NOMO-1 treated with DMSO at 0.1 percent for 48 hours (cell line): ENCODE measurements at regions not wholly inside any gene's neighbourhood (a gene's known extent, or its start where the extent isn't known, plus 50 kb on each side); places are given as distances from the start of the nearest gene placed in this dataset.
"Not testable (repeated sequence)": the region's sequence is repeated elsewhere in the genome, so short reads cannot be mapped to it uniquely, and the experiment has no call there.

ENCODE experiments used
- DNase-seq: peaks from one replicate; lab custom pipeline; 2025; ENCODE audit not compliant: unreplicated experiment; lab: John Stamatoyannopoulos, UW

GRCh38 chr3:191644291-191644690 lies 183.3 kb downstream of the PYDC2 start:
- DNase-seq: no peak

GRCh38 chr3:191646242-191646641 lies 185.3 kb downstream of the PYDC2 start:
- no peak for DNase-seq

DNA sequence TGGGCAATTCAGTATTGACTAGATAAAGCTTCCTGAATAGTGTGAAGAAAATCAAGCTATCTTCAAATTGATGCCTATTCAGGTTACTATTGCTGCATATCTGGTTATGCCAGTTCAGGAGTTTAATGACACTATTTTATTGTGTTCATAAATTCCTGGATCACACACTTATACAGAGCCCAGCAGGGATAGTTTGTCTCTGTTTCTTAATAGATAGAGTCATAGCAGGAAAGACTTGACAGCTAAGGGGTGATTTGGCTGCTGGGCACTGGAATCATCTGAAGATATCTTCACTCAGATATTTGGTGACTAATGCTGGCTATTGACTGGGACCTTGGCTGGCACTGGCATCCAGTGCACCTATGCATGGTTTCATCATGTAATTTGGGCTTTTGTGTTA lies 187.8 kb downstream of the PYDC2 start:
- no peak for DNase-seq

- DNase-seq: no peak
These were observed 188.7 kb downstream of the PYDC2 start for GRCh38 chr3:191649626-191650025.

DNA sequence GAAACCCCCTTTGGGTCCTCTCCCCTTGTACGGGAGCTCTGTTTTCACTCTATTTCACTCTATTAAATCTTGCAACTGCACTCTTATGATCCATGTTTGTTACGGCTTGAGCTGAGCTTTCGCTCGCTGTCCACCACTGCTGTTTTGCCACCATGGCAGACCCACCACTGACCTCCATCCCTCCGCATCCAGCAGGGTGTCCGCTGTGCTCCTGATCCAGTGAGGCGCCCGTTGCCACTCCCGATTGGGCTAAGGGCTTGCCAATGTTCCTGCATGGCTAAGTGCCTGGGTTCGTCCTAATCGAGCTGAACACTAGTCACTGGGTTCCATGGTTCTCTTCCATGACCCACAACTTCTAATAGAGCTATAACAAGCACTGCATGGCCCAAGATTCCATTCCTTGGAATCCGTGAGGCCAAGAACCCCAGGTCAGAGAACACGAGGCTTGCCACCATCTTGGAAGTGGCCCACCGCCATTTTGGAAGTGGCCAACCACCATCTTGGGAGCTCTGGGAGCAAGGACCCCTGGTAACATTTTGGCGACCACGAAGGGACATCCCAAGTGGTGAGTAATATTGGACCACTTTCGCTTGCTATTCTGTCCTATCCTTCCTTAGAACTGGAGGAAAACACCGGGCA lies 197.9 kb downstream of the PYDC2 start:
- DNase-seq: not testable (repeated sequence)

- DNase-seq: not testable (repeated sequence)
These were observed 201.2 kb downstream of the PYDC2 start for GRCh38 chr3:191662150-191662549.

- no peak for DNase-seq
These were observed 220.1 kb downstream of the PYDC2 start for GRCh38 chr3:191680989-191681597.

DNA sequence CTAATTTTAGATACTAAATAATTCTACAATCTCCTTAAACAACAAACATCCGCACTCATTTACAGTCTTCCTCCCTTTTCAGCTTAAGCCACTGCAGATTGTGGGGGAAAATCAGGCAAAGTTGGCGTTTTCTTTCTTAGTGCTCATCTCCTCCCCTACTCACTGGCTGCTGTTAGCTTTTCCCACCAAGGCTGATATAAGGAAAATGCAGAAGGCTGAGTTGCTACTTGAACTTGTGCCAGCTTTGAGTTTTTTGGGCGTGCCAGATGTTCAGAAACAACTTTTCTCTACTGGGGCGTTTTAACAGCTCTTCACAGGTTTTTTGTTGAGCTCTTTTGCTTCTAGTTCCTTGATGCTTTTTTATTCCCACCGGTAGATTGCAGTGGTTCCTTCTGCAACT lies 222.0 kb downstream of the PYDC2 start:
- DNase-seq: no peak

GRCh38 chr3:191686626-191687025 lies 225.7 kb downstream of the PYDC2 start:
- DNase-seq: no peak

DNA sequence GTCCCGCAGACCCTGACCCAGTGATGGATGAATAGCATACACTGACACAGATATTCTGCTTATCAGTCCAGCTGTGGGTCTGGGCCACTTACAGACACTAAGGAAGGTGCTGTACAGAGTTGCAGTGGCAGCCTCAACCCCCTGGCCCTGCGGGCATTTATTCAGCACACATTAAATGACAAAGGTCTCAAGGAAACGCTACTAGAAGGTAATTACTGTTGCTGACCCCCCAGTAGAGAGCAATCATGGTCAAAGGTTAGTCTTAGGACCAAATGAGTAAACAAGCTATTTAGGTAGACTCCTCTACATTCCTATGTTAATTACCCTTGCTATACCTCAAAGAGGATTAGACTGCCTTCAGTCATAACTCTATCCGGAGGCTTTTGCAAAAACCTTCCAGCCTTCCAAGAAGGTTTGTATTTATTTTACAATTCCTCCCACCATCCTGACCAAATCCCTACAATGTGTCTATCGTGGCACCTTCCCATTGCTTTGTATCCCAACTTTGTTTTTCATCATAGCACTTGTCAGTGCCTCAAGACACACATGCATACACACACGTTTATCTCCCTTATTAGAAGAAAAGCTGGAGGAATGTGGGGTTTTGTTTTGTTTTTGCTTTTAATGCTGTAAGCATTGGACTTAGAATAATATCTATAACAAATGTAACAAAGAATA lies 227.9 kb downstream of the PYDC2 start:
- DNase-seq: no peak

DNA sequence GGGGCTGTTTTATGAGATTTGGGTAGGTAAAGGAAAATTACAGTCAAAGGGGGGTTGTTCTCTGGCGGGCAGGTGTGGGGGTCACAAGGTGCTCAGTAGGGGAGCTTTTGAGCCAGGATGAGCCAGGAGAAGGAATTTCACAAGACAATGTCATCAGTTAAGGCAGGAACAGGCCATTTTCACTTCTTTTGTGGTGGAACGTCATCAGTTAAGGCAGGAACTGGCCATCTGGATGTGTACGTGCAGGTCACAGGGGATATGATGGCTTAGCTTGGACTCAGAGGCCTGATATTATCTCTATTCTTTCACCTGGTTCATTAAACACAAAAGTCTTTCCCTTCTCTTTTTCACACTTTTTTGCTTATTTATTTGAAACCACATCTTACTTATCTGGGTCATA lies 230.2 kb downstream of the PYDC2 start:
- not testable (repeated sequence) for DNase-seq

- DNase-seq: no peak
These were observed 234.3 kb downstream of the PYDC2 start for GRCh38 chr3:191695131-191695814.

GRCh38 chr3:191695815-191696153 lies 234.8 kb downstream of the PYDC2 start:
- no peak for DNase-seq

DNA sequence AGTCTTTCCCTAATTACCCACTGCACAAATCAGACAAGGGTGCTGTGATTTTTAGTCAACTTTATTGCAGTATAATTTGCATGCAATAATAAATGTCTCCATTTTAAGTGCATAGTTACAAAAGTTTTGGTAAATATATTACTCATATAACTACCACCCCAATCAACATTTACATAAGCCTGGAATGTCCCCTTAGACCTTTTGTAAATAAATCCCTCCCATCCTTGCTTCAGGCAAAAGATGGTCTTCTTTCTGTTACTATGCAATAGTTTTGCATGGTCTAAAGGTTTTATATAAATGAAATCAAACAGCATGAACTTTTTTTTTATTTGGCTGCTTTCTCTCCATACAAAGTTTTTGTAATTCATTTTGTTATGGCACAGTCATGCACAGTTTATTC lies 235.4 kb downstream of the PYDC2 start:
- no peak for DNase-seq

GRCh38 chr3:191699546-191699945 lies 238.6 kb downstream of the PYDC2 start:
- DNase-seq: no peak

- no peak for DNase-seq
These were observed 241.2 kb downstream of the PYDC2 start for GRCh38 chr3:191702121-191702520.

DNA sequence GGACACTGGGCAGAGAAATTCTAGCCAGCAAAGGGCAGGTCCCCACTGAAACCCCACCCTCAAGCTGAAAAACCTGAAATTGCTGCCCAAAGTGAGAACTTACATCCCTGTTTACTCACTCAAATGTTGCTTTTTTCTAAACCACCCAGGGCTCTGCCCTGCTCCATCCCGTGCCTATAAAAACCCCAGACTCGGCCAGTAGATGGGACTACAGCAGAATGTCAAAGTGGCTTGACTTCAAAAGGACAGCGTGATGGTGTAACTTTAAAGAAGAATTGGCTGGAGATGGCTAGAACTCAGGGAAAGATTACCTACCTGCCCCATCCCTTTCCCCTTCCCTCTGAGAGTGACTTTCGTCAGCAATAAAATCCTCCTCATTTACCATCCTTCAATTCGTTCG lies 246.9 kb downstream of the PYDC2 start:
- DNase-seq: no peak

DNA sequence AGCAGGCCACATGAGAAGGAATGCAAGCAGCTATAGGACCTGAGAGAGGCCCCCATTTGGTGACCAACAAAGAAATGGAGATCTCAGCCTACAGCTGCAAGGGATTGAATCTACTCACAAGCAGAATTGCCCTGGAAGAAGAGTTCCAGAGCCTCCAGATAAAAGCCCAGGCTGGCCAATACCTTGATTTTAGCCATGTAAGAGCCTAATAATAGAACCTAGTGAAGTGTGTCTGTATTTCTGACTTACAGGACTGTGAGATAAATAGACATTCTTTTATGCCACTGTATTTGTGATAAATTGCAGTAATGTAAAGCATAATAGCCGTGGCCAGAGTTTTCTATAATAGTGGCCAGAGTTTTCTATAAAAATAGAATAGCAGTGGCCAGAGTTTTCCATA lies 254.6 kb downstream of the PYDC2 start:
- no peak for DNase-seq

DNA sequence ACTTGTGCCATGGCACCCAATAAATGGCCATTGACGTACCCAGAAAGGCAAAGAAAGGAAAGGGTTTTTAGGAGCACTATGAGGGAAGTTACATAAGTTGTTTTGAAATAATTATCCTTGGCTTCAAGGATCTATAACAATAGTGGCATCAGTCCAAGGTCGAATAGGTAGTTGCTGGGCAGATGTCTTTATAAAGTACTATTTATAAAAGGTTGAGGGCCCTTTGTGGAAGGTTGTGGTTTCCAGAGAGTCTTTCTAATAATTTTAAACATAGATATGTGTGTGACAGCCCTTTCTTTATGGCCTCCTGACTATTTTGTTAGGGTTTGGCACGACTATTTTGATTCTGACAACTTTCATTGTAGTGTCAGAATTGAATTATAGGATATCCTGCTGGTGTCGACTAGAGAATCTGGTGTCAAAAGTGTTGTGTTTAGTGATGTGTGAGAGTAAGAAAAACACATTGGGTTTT lies 260.5 kb downstream of the PYDC2 start:
- no peak for DNase-seq

DNA sequence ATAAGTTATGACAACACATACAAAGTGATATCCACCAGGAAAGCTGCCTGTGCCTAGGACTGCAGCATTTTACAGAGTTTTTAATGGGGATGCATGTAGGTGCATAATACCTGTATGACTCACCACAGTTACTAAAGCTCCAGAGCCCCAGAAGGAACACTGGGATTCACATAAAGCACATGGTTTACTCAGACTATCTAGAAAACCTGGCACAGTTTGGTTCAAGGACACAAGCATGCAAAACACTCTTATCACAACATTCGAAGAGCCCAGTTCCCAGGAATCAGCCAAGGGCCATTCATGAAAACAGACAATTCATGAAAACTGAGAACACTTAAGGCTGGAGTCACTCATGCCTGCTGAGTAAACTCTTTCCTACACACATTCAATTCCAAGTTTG lies 261.0 kb downstream of the PYDC2 start:
- no peak for DNase-seq

DNA sequence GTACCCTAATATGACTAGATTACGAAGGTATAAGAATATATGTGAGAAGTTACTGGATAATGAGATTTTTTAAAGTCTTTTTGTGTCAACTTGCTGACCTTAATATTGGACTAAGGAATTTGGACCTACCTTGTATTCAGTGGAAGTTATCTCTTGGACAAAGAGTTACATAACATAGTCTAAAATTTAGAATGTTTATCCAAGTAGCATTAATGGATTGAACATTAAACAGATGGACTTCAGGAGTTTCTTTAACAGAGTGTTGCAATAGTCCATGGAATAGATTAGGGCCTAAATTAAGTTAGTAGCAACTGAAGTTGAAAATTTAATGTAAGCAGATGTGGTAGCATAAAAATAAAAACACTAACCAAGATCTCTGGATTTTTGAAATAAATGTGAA lies 266.4 kb downstream of the PYDC2 start:
- no peak for DNase-seq

- DNase-seq: no peak
These were observed 267.2 kb downstream of the PYDC2 start for GRCh38 chr3:191728186-191728585.
